HCT116 (cell line): ENCODE measurements at regions not wholly inside any gene's neighbourhood (a gene's known extent, or its start where the extent isn't known, plus 50 kb on each side); places are given as distances from the start of the nearest gene placed in this dataset.

Source experiments
- ATAC-seq: fragments of 200-7000 bp; cut with Tn5 transposase; 2 replicates; pipeline ENCODE4 v1.9.1; 2020; ENCODE audit warnings: mild to moderate bottlenecking, moderate library complexity
- BruUV-seq: library from RNA; stranded (reverse); fragments of 400-500 nt; replicated peaks from 2 replicates; lab custom pipeline; 2021; lab: Mats Ljungman, UMichigan
- CTCF ChIA-PET: fragments of 300-600 bp; sonication (Branson Sonifier 250); formaldehyde crosslinking; loops from one replicate; lab custom pipeline; 2021; ENCODE audit warnings: antibody characterized with exemption; lab: Charles Lee
- POLR2A ChIA-PET: fragments of 300-600, 350-600 bp; sonication (Branson Sonifier 250); formaldehyde crosslinking; loops from one replicate; lab custom pipeline; 2021; ENCODE audit warnings: antibody characterized with exemption; lab: Charles Lee
- RAD21 ChIA-PET, 2 experiments: fragments of 300-600 bp; sonication (Branson Sonifier 250); formaldehyde crosslinking; loops; one replicate each; lab custom pipeline; 2023; ENCODE audit warnings: low total read pairs in 2 of 2; ENCODE audit not compliant: uncharacterized antibody in 2 of 2, unreplicated experiment in 2 of 2, low non-redundant PET in 1 of 2; lab: Charles Lee
- DNase-seq: peaks from one replicate; pipeline ENCODE4 v3.0.0-alpha.2; 2010; ENCODE audit warnings: low read depth, low spot score
- H2AFZ ChIP-seq: fragments of 200-600 bp; shearing (Covaris generic), sonication (generic); 2 replicates; pipeline ENCODE4 v1.6.1; 2017; ENCODE audit warnings: low read depth, mixed run types, mixed read lengths, antibody characterized with exemption, low read length; ENCODE audit not compliant: poor library complexity, severe bottlenecking
- H3K27ac ChIP-seq: 2 replicates; pipeline ENCODE4 v1.5.1; 2012; ENCODE audit warnings: low read depth, low read length
- H3K27me3 ChIP-seq: fragments of 200-600 bp; sonication (generic); 2 replicates; pipeline ENCODE4 v1.6.1; 2016; ENCODE audit warnings: mixed run types, low read length, mixed read lengths; ENCODE audit not compliant: insufficient read depth
- H3K36me3 ChIP-seq, 2 experiments: fragments of 200-500 bp in 1 of 2; fragments of 200-600 bp in 1 of 2; sonication (Bioruptor generic) in 1 of 2; sonication (generic) in 1 of 2; 2 replicates each; pipeline versions ENCODE4 v1.5.1 to v1.6.1; 2014 to 2016; ENCODE audit warnings: low read length in 2 of 2, inconsistent platforms in 1 of 2, mixed read lengths in 1 of 2, mixed run types in 1 of 2; ENCODE audit not compliant: insufficient read depth in 2 of 2, control insufficient read depth in 1 of 2
- H3K4me1 ChIP-seq, 2 experiments: fragments of 200-600 bp in 1 of 2; sonication (generic) in 1 of 2; 2 replicates each; pipeline versions ENCODE4 v1.5.1 to v1.6.1; 2012 to 2017; ENCODE audit warnings: low read length in 2 of 2, inconsistent platforms in 1 of 2, mild to moderate bottlenecking in 1 of 2, mixed read lengths in 1 of 2, mixed run types in 1 of 2, moderate library complexity in 1 of 2; ENCODE audit not compliant: insufficient read depth in 2 of 2, control insufficient read depth in 1 of 2
- H3K4me2 ChIP-seq: fragments of 200-600 bp; sonication (generic); 2 replicates; pipeline ENCODE4 v1.6.1; 2017; ENCODE audit warnings: mixed run types, low read length, mixed read lengths
- H3K4me3 ChIP-seq, 2 experiments: fragments of 200-600 bp in 1 of 2; sonication (generic) in 1 of 2; replicated peaks in 1 of 2; 2 replicates each; pipeline ENCODE4 v1.5.1; 2011 to 2016; ENCODE audit warnings: low read length in 2 of 2, control low read depth in 1 of 2, low read depth in 1 of 2, mild to moderate bottlenecking in 1 of 2, mixed read lengths in 1 of 2, mixed run types in 1 of 2
- H3K79me2 ChIP-seq: fragments of 200-600 bp; sonication (generic); 2 replicates; pipeline ENCODE4 v1.6.1; 2017; ENCODE audit warnings: mild to moderate bottlenecking, mixed run types, low read length, moderate library complexity, mixed read lengths; ENCODE audit not compliant: insufficient read depth
- H3K9ac ChIP-seq: fragments of 200-600 bp; sonication (generic); 2 replicates; pipeline ENCODE4 v1.6.1; 2016; ENCODE audit warnings: low read length, mixed read lengths
- H3K9me2 ChIP-seq: fragments of 200-600 bp; sonication (generic), shearing (Covaris generic); 2 replicates; pipeline ENCODE4 v1.6.1; 2017; ENCODE audit warnings: mixed run types, mild to moderate bottlenecking, moderate library complexity; ENCODE audit not compliant: insufficient read depth
- H3K9me3 ChIP-seq, 2 experiments: fragments of 200-500 bp in 1 of 2; fragments of 200-600 bp in 1 of 2; sonication (Bioruptor generic) in 1 of 2; sonication (generic) in 1 of 2; 2 replicates each; pipeline ENCODE4 v1.6.1; 2014 to 2017; ENCODE audit warnings: low read length in 2 of 2, mixed read lengths in 2 of 2, inconsistent platforms in 1 of 2, low read depth in 1 of 2, mild to moderate bottlenecking in 1 of 2, mixed run types in 1 of 2, moderate library complexity in 1 of 2; ENCODE audit not compliant: control insufficient read depth in 1 of 2, insufficient read depth in 1 of 2
- H4K20me1 ChIP-seq: fragments of 200-600 bp; sonication (generic), shearing (Covaris generic); 2 replicates; pipeline ENCODE4 v1.6.1; 2017; ENCODE audit warnings: mixed run types, mild to moderate bottlenecking, moderate library complexity; ENCODE audit not compliant: insufficient read depth
- CTCF ChIP-seq, 3 experiments: fragments of 200-600 bp in 1 of 3; sonication (generic) in 1 of 3; IDR thresholded peaks in 2 of 3; conservative IDR thresholded peaks in 1 of 3; 2 replicates each; pipeline ENCODE4 v1.5.1; 2012 to 2017; ENCODE audit warnings: low read depth in 2 of 3, low read length in 2 of 3, antibody characterized with exemption in 1 of 3, borderline replicate concordance in 1 of 3, control low read depth in 1 of 3, mild to moderate bottlenecking in 1 of 3, mixed read lengths in 1 of 3, mixed run types in 1 of 3, moderate library complexity in 1 of 3; ENCODE audit not compliant: insufficient read depth in 1 of 3
- EZH2 ChIP-seq: fragments of 200-600 bp; sonication (generic); IDR thresholded peaks from 2 replicates; pipeline ENCODE4 v1.6.1; 2017; ENCODE audit warnings: antibody characterized with exemption, mixed run types
- FOSL1 ChIP-seq: IDR thresholded peaks from 2 replicates; pipeline ENCODE4 v1.6.1; 2012; ENCODE audit warnings: low read depth
- JUND ChIP-seq: IDR thresholded peaks from 2 replicates; pipeline ENCODE4 v1.6.1; 2012
- POLR2A ChIP-seq: IDR thresholded peaks from 2 replicates; pipeline ENCODE4 v1.7.0; 2011; ENCODE audit warnings: borderline replicate concordance; ENCODE audit not compliant: insufficient read depth, insufficient read length; ENCODE audit errors: extremely low read depth
- RAD21 ChIP-seq: IDR thresholded peaks from 2 replicates; pipeline ENCODE4 v1.6.1; 2012; ENCODE audit warnings: low read depth, mild to moderate bottlenecking
- SIN3A ChIP-seq: IDR thresholded peaks from 2 replicates; pipeline ENCODE4 v1.6.1; 2012; ENCODE audit warnings: low read depth
- SP1 ChIP-seq: IDR thresholded peaks from 2 replicates; pipeline ENCODE4 v1.6.1; 2012; ENCODE audit warnings: low read depth
- SRF ChIP-seq: IDR thresholded peaks from 2 replicates; pipeline ENCODE4 v1.6.1; 2012; ENCODE audit warnings: low read depth
- YY1 ChIP-seq: IDR thresholded peaks from 2 replicates; pipeline ENCODE4 v1.6.1; 2011; ENCODE audit warnings: low read length, low read depth, moderate library complexity, mild to moderate bottlenecking; ENCODE audit not compliant: insufficient replicate concordance; ENCODE audit errors: extremely low read depth
- ZBTB33 ChIP-seq: IDR thresholded peaks from 2 replicates; pipeline ENCODE4 v1.6.1; 2011; ENCODE audit warnings: mild to moderate bottlenecking, low read length, moderate library complexity; ENCODE audit not compliant: insufficient replicate concordance; ENCODE audit errors: extremely low read depth
- ZFX ChIP-seq: fragments of 450-650 bp; IDR thresholded peaks from 2 replicates; pipeline ENCODE4 v1.6.1; 2017
- ZNF274 ChIP-seq: fragments of 200-500 bp; sonication (Bioruptor generic); IDR thresholded peaks from 2 replicates; pipeline ENCODE4 v1.6.1; 2014; ENCODE audit warnings: mild to moderate bottlenecking, low read depth, low read length, inconsistent platforms
- intact Hi-C: fragments of 100-400 bp; cut with micrococcal nuclease; formaldehyde crosslinking; loops from 2 replicates; pipeline ENCODE4 v1.10.0; 2022

GRCh38 chr1:220454155-220454777 is 73.7 kb upstream of the MARK1 start:
- H3K27ac ChIP-seq: no peak overlapping the region
- RAD21 ChIA-PET: no interaction called here
- no TSS peak for BruUV-seq
- H3K9ac ChIP-seq: no peak overlapping the region
- CTCF ChIA-PET: no interaction called here
- H3K9me2 ChIP-seq: no peaks in the 10 kb centered on the region
- H3K4me1 ChIP-seq: no peaks in the 10 kb centered on the region
- ATAC-seq (no peak), DNase-seq (peak; percentile 3)
- no peak overlapping the region for H3K4me2 ChIP-seq
- intact Hi-C loops: no loop called here
- 0 out of 2 replicates have a peak, but pooled peaks cover 3% of the 10 kb centered on the region for H3K27me3 ChIP-seq
- H3K36me3 ChIP-seq: no peaks in the 10 kb centered on the region
- H4K20me1 ChIP-seq: no peaks in the 10 kb centered on the region
- POLR2A ChIA-PET: no interaction called here
- H2AFZ ChIP-seq: peak overlapping the region; percentile 67
- no peak overlapping the region for H3K4me3 ChIP-seq
- TF ChIP-seq CTCF (IDR thresholded peaks at IDR 0.05 in 2 of 3, conservative IDR thresholded peaks at IDR 0.05 in 1 of 3; ENCODE audit: borderline replicate concordance in 1 of 3, insufficient read depth in 1 of 3, low read depth in 2 of 3, low read length in 2 of 3) (peak in 2 of 3 experiments; percentile 25 to 47; a peak in 3 of 6 replicates), FOSL1 (no peak), EZH2 (no peak)
- no peaks in the 10 kb centered on the region for H3K9me3 ChIP-seq
- H3K79me2 ChIP-seq: no peaks in the 10 kb centered on the region

GRCh38 chr1:220453371-220453770 is 74.6 kb upstream of the MARK1 start:
- Histone ChIP-seq H3K4me2 (no peak overlapping the region), H3K9me2 (no peaks in the 10 kb centered on the region), H3K9me3 (no peaks in the 10 kb centered on the region), H3K79me2 (no peaks in the 10 kb centered on the region), H3K4me3 (no peak overlapping the region), H3K9ac (no peak overlapping the region), H3K36me3 (no peaks in the 10 kb centered on the region), H4K20me1 (no peaks in the 10 kb centered on the region), H3K27me3 (0 out of 2 replicates have a peak, but pooled peaks cover 3% of the 10 kb centered on the region), H3K4me1 (no peaks in the 10 kb centered on the region), H3K27ac (no peak overlapping the region), H2AFZ (no peak overlapping the region)
- ChIA-PET POLR2A (no interaction called here), CTCF (no interaction called here), RAD21 (no interaction called here)
- intact Hi-C loops: no loop called here
- no TSS peak for BruUV-seq
- ATAC-seq (no peak), DNase-seq (no peak)
- TF ChIP-seq POLR2A (no peak), EZH2 (no peak), FOSL1 (no peak), SIN3A (no peak), ZNF274 (no peak), SP1 (no peak), SRF (no peak), ZBTB33 (no peak), YY1 (no peak), JUND (no peak), ZFX (no peak), RAD21 (no peak)
